Caco-2 (cell line): ENCODE measurements at regions not wholly inside any gene's neighbourhood (a gene's known extent, or its start where the extent isn't known, plus 50 kb on each side); places are given as distances from the start of the nearest gene placed in this dataset.

Experiments
- BruUV-seq: library from RNA; stranded (reverse); fragments of 400-500 nt; replicated peaks from 2 replicates; lab custom pipeline; 2021; lab: Mats Ljungman, UMichigan
- CTCF ChIA-PET: fragments of 300-600 bp; sonication (Branson Sonifier 250); formaldehyde crosslinking; loops from one replicate; lab custom pipeline; 2022; ENCODE audit warnings: antibody characterized with exemption; lab: Charles Lee
- POLR2A ChIA-PET: fragments of 300-600 bp; sonication (Branson Sonifier 250); formaldehyde crosslinking; loops from one replicate; lab custom pipeline; 2022; ENCODE audit warnings: antibody characterized with exemption; lab: Charles Lee
- DNase-seq, 2 experiments: peaks; one replicate each; pipeline versions ENCODE4 v3.0.0 to v3.0.0-alpha.2; 2020 to 2022
- H3K27me3 ChIP-seq: replicated peaks from 2 replicates; pipeline ENCODE4 v1.6.0; 2011; ENCODE audit warnings: low read length; ENCODE audit not compliant: control insufficient read depth, insufficient read depth
- H3K36me3 ChIP-seq: 2 replicates; pipeline ENCODE4 v1.5.1; 2011; ENCODE audit warnings: low read length; ENCODE audit not compliant: control insufficient read depth, insufficient read depth
- H3K4me1 ChIP-seq: fragments of 250-450 bp; sonication (Bioruptor Pico); 2 replicates; pipeline ENCODE4 v1.5.1; 2020; ENCODE audit warnings: mild to moderate bottlenecking
- H3K4me3 ChIP-seq: 2 replicates; pipeline ENCODE4 v1.5.1; 2011; ENCODE audit warnings: low read depth, mild to moderate bottlenecking, control low read depth, low read length
- H3K9me3 ChIP-seq: fragments of 250-450 bp; sonication (Bioruptor Pico); 2 replicates; pipeline ENCODE4 v1.5.1; 2020; ENCODE audit warnings: mild to moderate bottlenecking, moderate library complexity
- H3K27ac Mint-ChIP-seq: one replicate; pipeline ENCODE4 v1.8.0; 2022; ENCODE audit warnings: mixed read lengths; ENCODE audit not compliant: unreplicated experiment
- H3K27me3 Mint-ChIP-seq: one replicate; pipeline ENCODE4 v1.8.0; 2022; ENCODE audit warnings: mixed read lengths; ENCODE audit not compliant: insufficient read depth, unreplicated experiment
- H3K36me3 Mint-ChIP-seq: one replicate; pipeline ENCODE4 v1.8.0; 2022; ENCODE audit warnings: mild to moderate bottlenecking, mixed read lengths; ENCODE audit not compliant: insufficient read depth, unreplicated experiment
- H3K4me1 Mint-ChIP-seq: one replicate; pipeline ENCODE4 v1.8.0; 2022; ENCODE audit warnings: low read depth, mixed read lengths; ENCODE audit not compliant: unreplicated experiment
- H3K4me3 Mint-ChIP-seq: one replicate; pipeline ENCODE4 v1.8.0; 2022; ENCODE audit warnings: mild to moderate bottlenecking, moderate library complexity, mixed read lengths; ENCODE audit not compliant: unreplicated experiment
- H3K9me3 Mint-ChIP-seq: one replicate; pipeline ENCODE4 v1.8.0; 2022; ENCODE audit warnings: mixed read lengths; ENCODE audit not compliant: unreplicated experiment
- CTCF ChIP-seq, 2 experiments: fragments of 200-600 bp in 1 of 2; IDR thresholded peaks; 1 replicate in 1 of 2; 2 replicates in 1 of 2; pipeline versions ENCODE4 v1.5.1 to v1.8.0; 2011 to 2022; ENCODE audit warnings: antibody characterized with exemption in 1 of 2, control low read depth in 1 of 2, inconsistent platforms in 1 of 2, low read depth in 1 of 2, low read length in 1 of 2, mild to moderate bottlenecking in 1 of 2, moderate library complexity in 1 of 2; ENCODE audit not compliant: insufficient read depth in 1 of 2, severe bottlenecking in 1 of 2, unreplicated experiment in 1 of 2
- intact Hi-C: fragments of 100-400 bp; cut with micrococcal nuclease; formaldehyde crosslinking; loops from one replicate; pipeline ENCODE4 v1.10.0; 2022; ENCODE audit not compliant: unreplicated experiment

GRCh38 chr2:66228128-66228547 is 206.8 kb upstream of the MEIS1 start:
- POLR2A ChIA-PET = no interaction called here
- H3K27ac Mint-ChIP-seq = no peak overlapping the region
- H3K9me3 ChIP-seq = no peaks in the 10 kb centered on the region
- no peak for TF ChIP-seq CTCF (IDR thresholded peaks at IDR 0.05; ENCODE audit: insufficient read depth in 1 of 2, low read depth in 1 of 2, low read length in 1 of 2, severe bottlenecking in 1 of 2, unreplicated experiment in 1 of 2)
- intact Hi-C loops = no loop called here
- H3K4me3 ChIP-seq = no peak overlapping the region
- CTCF ChIA-PET = no interaction called here
- BruUV-seq = no TSS peak
- H3K36me3 ChIP-seq = no peaks in the 10 kb centered on the region
- peaks cover 3% of the 10 kb centered on the region for H3K4me1 Mint-ChIP-seq
- no peak for DNase-seq
- no peaks in the 10 kb centered on the region for H3K27me3 ChIP-seq
- no peak overlapping the region for H3K4me3 Mint-ChIP-seq
- no peaks in the 10 kb centered on the region for H3K27me3 Mint-ChIP-seq
- H3K36me3 Mint-ChIP-seq = no peaks in the 10 kb centered on the region
- peaks cover 4% of the 10 kb centered on the region; the same call in 1 of the 2 replicates for H3K4me1 ChIP-seq
- H3K9me3 Mint-ChIP-seq = no peaks in the 10 kb centered on the region

- no peaks in the 10 kb centered on the region for H3K9me3 Mint-ChIP-seq
- CTCF ChIA-PET = no interaction called here
These were observed 217.8 kb upstream of the MEIS1 start for GRCh38 chr2:66217039-66217585.

GRCh38 chr2:66212749-66213148 is 222.2 kb upstream of the MEIS1 start:
- intact Hi-C loops = no loop called here
- DNase-seq = no peak
- Mint-ChIP-seq H3K27ac (no peak overlapping the region), H3K4me3 (no peak overlapping the region), H3K4me1 (peaks cover 6% of the 10 kb centered on the region), H3K27me3 (no peaks in the 10 kb centered on the region), H3K36me3 (no peaks in the 10 kb centered on the region), H3K9me3 (no peaks in the 10 kb centered on the region)
- no peaks in the 10 kb centered on the region for H3K27me3 ChIP-seq
- no peaks in the 10 kb centered on the region for H3K36me3 ChIP-seq
- no peak overlapping the region for H3K4me3 ChIP-seq
- no peaks in the 10 kb centered on the region for H3K9me3 ChIP-seq
- no peak for TF ChIP-seq CTCF (IDR thresholded peaks at IDR 0.05; ENCODE audit: insufficient read depth in 1 of 2, low read depth in 1 of 2, low read length in 1 of 2, severe bottlenecking in 1 of 2, unreplicated experiment in 1 of 2)
- POLR2A ChIA-PET = interaction anchor here (0.6 kb wide), 1 partner anchor 221 kb away, joined by 3 read pairs; no protein-coding TSS in a partner anchor
- CTCF ChIA-PET = no interaction called here
- no TSS peak for BruUV-seq
- no peaks in the 10 kb centered on the region for H3K4me1 ChIP-seq

More at GRCh38 chr2:66217039-66217585, 217.8 kb upstream of the MEIS1 start:
- POLR2A ChIA-PET = no interaction called here
- H3K27me3 Mint-ChIP-seq = no peaks in the 10 kb centered on the region
- no peaks in the 10 kb centered on the region for H3K36me3 ChIP-seq
- no peaks in the 10 kb centered on the region for H3K27me3 ChIP-seq
- H3K4me3 ChIP-seq = no peak overlapping the region
- intact Hi-C loops = no loop called here
- H3K27ac Mint-ChIP-seq = no peak overlapping the region
- no peaks in the 10 kb centered on the region for H3K9me3 ChIP-seq
- no peak for TF ChIP-seq CTCF (IDR thresholded peaks at IDR 0.05; ENCODE audit: insufficient read depth in 1 of 2, low read depth in 1 of 2, low read length in 1 of 2, severe bottlenecking in 1 of 2, unreplicated experiment in 1 of 2)
- H3K4me1 Mint-ChIP-seq = peaks cover 6% of the 10 kb centered on the region
- no peaks in the 10 kb centered on the region for H3K36me3 Mint-ChIP-seq
- BruUV-seq = no TSS peak
- H3K4me3 Mint-ChIP-seq = no peak overlapping the region
- no peak for DNase-seq
- no peaks in the 10 kb centered on the region for H3K4me1 ChIP-seq
